ENCODE measurements at regions not wholly inside any gene's neighbourhood (a gene's known extent, or its start where the extent isn't known, plus 50 kb on each side); places are given as distances from the start of the nearest gene placed in this dataset.

DNA sequence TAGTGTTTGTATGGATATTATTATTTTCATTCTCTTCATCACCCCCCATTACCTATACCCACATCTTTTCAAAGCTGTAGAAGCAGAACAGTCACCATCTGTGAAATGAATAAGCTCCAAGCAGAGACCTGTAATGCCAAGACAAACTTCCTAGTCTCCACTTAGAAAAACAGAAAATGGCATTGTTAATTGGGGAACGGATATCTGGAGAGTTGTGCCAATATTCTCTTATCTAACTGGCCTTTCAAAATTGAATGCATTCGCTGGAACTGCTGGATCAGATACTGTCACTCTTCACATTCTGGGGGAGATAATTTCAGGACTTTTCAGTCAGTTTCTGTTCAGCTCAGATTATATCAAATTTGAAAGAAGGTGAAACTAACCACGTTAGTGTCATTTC, 464.4 kb upstream of the GOT2 start:
- TF ChIP-seq, protein P1, sequence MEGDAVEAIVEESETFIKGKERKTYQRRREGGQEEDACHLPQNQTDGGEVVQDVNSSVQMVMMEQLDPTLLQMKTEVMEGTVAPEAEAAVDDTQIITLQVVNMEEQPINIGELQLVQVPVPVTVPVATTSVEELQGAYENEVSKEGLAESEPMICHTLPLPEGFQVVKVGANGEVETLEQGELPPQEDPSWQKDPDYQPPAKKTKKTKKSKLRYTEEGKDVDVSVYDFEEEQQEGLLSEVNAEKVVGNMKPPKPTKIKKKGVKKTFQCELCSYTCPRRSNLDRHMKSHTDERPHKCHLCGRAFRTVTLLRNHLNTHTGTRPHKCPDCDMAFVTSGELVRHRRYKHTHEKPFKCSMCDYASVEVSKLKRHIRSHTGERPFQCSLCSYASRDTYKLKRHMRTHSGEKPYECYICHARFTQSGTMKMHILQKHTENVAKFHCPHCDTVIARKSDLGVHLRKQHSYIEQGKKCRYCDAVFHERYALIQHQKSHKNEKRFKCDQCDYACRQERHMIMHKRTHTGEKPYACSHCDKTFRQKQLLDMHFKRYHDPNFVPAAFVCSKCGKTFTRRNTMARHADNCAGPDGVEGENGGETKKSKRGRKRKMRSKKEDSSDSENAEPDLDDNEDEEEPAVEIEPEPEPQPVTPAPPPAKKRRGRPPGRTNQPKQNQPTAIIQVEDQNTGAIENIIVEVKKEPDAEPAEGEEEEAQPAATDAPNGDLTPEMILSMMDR (IDR thresholded peaks at IDR 0.05): no peak
- no peak for TF ChIP-seq POLR2A (IDR thresholded peaks at IDR 0.05)
